ENCODE measurements at regions not wholly inside any gene's neighbourhood (a gene's known extent, or its start where the extent isn't known, plus 50 kb on each side); places are given as distances from the start of the nearest gene placed in this dataset.

DNA sequence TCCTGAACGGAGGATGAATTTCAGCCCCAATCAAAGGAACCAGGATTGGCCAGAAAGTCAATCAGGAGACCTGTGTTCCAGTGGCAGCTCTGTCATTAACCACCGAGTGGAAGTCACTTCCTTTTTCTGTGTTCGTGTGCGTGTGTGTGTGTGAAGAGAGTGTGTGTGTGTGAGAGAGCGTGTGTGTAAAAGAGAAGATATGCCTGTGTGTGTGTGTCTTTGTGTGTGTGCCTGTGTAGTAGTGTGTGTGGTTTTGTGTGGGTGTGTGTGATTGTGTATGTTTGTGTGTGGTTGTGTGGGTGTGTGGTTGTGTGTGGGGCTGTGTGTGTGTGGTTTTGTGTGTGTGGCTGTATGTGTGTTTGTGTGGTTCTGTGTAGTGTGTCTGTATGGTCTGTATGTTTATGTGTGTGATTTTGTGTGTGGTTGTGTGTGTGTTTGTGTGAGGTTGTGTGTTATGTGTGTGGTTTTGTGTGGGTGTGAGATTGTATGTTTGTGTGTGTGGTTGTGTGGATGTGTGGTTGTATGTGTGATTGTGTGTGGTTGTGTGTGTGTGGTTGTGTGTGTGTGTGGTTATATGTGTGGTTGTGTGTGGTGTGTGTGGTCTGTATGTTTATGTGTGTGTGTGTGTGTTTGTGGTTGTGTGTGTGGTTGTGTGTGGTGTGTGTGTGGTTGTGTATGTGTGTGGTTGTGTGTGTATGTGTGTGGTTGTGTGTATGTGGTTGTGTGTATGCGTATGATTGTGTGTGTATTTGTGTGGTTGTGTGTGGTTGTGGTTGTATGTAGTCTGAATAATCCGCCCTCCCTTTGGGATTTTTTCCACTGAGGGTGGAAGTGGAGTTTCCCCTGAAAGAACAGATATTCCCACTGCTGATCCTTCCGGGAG, 314.4 kb downstream of the SHQ1 start:
- no peak for DNase-seq

DNA sequence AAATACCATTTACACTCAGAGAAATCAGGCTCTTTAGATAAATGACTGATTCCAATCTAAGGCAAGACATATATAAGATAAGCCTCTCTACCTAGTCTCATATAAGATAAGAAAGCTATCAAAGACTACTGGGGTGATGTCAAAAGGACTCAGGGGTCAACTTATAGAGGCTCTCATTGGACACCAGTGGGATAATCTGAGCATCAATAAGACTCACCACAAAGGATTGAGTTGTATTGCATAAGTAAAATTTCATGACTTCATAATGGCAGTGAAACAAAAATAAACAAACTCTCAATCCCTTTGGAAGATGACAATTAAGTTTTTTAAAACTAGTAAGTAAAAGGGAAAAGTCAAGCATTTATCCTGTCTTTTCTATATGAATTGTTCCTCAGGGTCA, 317.8 kb downstream of the SHQ1 start:
- TF ChIP-seq, protein P1, sequence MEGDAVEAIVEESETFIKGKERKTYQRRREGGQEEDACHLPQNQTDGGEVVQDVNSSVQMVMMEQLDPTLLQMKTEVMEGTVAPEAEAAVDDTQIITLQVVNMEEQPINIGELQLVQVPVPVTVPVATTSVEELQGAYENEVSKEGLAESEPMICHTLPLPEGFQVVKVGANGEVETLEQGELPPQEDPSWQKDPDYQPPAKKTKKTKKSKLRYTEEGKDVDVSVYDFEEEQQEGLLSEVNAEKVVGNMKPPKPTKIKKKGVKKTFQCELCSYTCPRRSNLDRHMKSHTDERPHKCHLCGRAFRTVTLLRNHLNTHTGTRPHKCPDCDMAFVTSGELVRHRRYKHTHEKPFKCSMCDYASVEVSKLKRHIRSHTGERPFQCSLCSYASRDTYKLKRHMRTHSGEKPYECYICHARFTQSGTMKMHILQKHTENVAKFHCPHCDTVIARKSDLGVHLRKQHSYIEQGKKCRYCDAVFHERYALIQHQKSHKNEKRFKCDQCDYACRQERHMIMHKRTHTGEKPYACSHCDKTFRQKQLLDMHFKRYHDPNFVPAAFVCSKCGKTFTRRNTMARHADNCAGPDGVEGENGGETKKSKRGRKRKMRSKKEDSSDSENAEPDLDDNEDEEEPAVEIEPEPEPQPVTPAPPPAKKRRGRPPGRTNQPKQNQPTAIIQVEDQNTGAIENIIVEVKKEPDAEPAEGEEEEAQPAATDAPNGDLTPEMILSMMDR (IDR thresholded peaks at IDR 0.05), result no peak
- H3K9me3 ChIP-seq, result no peaks in the 10 kb centered on the region
- intact Hi-C loops (cut with DNase I; ENCODE audit: low total_unique reads), result no loop called here
- DNase-seq, result no peak
- no peaks in the 10 kb centered on the region for H3K4me1 ChIP-seq
- H3K27me3 ChIP-seq, result peaks cover 0 to 11% of the 10 kb centered on the region in 2 donors
- no peak overlapping the region for H3K4me3 ChIP-seq
- no peak overlapping the region for H3K27ac ChIP-seq
- H3K36me3 ChIP-seq, result no peaks in the 10 kb centered on the region

More for the DNA sequence above, 314.4 kb downstream of the SHQ1 start:
- no peaks in the 10 kb centered on the region for H3K27me3 ChIP-seq
- no peaks in the 10 kb centered on the region for H3K36me3 ChIP-seq
- no peak overlapping the region for H3K4me3 ChIP-seq
- intact Hi-C loops (cut with DNase I; ENCODE audit: low total_unique reads), result no loop called here
- H3K9me3 ChIP-seq, result no peaks in the 10 kb centered on the region
- H3K27ac ChIP-seq, result no peak overlapping the region
- peaks cover 0 to 6% (median 1%) of the 10 kb centered on the region in 4 donors for H3K4me1 ChIP-seq
- TF ChIP-seq, protein P1 (IDR thresholded peaks at IDR 0.05), result no peak

DNA sequence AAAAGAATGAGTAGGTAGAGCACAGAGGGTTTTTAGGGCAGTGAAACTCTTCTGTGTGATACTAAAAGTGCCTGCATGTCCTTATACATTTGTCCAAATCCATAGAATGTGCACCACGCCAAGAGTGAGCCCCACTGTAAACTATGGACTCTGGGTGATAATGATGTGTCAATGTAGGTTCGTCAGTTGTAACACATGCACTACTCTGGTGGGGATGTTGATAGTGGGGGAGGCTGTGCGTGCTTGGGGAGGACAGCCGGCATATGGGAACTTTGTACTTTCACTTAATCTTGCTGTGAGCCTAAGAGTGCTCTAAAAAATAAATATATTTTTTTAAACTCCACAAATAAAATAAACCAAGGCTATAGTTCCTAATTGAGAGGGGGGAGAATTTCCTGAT, 319.2 kb downstream of the SHQ1 start:
- Histone ChIP-seq H3K4me3 (no peak overlapping the region), H3K27ac (no peak overlapping the region), H3K27me3 (peaks cover 0 to 12% of the 10 kb centered on the region in 2 donors), H3K9me3 (no peaks in the 10 kb centered on the region), H3K36me3 (no peaks in the 10 kb centered on the region), H3K4me1 (no peaks in the 10 kb centered on the region)
- no peak for DNase-seq
- intact Hi-C loops (cut with DNase I; ENCODE audit: low total_unique reads), result no loop called here
- TF ChIP-seq, protein P1 (IDR thresholded peaks at IDR 0.05), result no peak

DNA sequence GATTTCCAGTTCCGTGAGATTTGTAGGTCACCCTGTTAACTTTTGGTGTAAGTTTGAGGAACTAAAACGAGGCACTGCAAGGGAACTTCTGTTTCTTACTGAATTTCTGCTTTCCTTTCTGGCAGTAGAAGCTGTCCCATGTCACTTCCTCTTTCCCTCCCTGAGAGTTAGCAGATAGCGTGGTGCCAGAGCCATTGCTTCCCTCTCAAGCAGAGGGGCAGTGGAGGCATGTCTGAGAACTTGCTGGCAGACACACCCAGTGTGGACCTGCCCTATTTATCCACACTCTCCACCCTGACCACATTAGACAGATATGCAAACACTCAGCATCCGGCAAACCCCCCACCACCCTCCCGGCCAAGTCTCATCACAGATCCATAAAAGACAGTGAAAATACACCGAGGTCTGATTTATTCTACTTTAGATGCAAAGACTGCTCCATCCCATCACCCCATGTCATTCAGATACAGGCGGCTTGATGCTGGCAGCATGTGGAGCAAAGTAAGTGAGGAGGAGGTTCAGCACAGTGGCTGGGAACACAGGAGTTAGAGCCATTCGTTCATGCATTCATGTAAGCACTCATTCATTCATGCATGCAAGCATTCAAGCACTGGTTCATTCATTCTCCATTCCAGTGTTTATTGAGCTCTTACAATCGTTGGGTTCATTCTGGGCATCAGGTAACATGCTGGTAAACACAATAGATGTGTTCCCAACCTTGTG, 324.7 kb downstream of the SHQ1 start:
- TF ChIP-seq, protein P1 (IDR thresholded peaks at IDR 0.05), result no peak
- no peaks in the 10 kb centered on the region for H3K4me1 ChIP-seq
- DNase-seq, result peak in 1 of 2 donors; percentile 29
- peaks cover 0 to 10% of the 10 kb centered on the region in 2 donors for H3K27me3 ChIP-seq
- intact Hi-C loops (cut with DNase I; ENCODE audit: low total_unique reads), result no loop called here
- H3K36me3 ChIP-seq, result no peaks in the 10 kb centered on the region
- H3K9me3 ChIP-seq, result no peaks in the 10 kb centered on the region
- no peak overlapping the region for H3K27ac ChIP-seq
- H3K4me3 ChIP-seq, result no peak overlapping the region

DNA sequence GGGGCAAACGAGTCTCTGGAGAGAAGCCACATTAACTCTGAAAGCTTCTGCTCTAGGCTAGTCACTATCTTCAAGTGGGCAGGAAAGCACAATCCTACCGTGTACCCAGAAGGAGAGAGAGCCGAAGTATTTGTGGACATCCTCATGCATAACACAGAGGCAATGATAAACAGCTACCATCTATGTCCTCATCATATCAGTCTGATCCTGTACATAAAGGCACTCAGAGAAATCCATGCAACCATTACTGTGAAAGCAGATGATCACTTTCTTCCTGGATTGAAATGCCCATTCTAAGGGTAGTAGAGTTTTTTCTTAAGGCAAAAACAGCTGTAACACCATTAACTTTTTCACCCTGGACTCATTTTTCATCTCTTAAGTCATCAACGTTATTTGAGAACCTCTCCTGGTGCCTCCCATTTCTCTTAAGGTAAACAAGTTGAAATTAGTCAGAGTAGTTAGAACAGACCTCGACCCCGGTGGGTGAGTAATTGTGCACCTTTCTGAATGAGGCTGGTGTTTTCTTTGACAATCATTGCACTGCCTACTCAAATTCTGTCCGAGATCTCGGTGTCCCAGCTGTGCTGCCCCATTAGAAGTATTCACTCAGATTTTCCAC, 327.4 kb downstream of the SHQ1 start:
- no peak overlapping the region for H3K27ac ChIP-seq
- H3K36me3 ChIP-seq, result no peaks in the 10 kb centered on the region
- H3K27me3 ChIP-seq, result peaks cover 0 to 4% of the 10 kb centered on the region in 2 donors
- no peaks in the 10 kb centered on the region for H3K4me1 ChIP-seq
- no peaks in the 10 kb centered on the region for H3K9me3 ChIP-seq
- TF ChIP-seq, protein P1 (IDR thresholded peaks at IDR 0.05), result no peak
- no peak for DNase-seq
- no peak overlapping the region for H3K4me3 ChIP-seq
- intact Hi-C loops (cut with DNase I; ENCODE audit: low total_unique reads), result no loop called here

Measured in tibial artery (tissue), 4 donors.